ENCODE measurements at regions not wholly inside any gene's neighbourhood (a gene's known extent, or its start where the extent isn't known, plus 50 kb on each side); places are given as distances from the start of the nearest gene placed in this dataset.
A peak's percentile ranks its signal among the peaks of the same experiment; 100 is the strongest.
"Not testable (repeated sequence)": the region's sequence is repeated elsewhere in the genome, so short reads cannot be mapped to it uniquely, and the experiment has no call there.

DNA sequence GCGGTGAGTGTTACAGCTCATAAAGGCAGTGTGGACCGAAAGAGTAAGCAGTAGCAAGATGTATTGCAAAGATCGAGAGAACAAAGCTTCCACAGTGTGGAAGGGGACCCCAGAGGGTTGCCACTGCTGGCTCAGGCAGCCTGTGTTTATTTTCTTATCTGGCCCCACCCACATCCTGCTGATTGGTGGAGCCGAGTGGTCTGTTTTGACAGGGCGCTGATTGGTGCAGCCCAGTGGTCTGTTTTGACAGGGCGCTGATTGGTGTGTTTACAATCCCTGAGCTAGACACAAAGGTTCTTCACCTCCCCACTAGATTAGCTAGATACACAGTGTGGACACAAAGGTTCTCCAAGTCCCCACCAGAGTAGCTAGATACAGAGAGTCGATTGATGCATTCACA, 747.8 kb upstream of the NRXN1 start:
- DNase-seq (ENCODE audit: low spot score), result not testable (repeated sequence)

DNA sequence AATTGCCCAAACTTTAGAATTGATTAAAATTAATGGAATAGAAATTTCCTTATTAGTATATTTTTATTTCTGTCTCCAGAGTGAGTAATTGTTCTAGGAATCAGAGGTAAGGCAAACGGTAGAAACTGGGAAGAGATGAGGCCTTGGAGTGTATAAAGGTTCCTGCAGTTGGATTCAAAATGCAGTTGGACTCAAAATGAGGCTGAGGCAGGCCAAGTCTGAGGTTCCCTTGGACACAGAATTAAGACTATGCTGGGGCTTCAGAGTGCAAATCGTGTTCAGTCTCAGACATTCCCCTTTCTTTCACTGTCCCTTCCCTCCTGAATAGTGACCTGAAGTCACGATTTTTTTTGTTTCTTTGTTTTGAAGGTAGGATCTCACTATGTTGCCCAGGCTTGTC, 746.9 kb upstream of the NRXN1 start:
- no peak for DNase-seq (ENCODE audit: low spot score)

DNA sequence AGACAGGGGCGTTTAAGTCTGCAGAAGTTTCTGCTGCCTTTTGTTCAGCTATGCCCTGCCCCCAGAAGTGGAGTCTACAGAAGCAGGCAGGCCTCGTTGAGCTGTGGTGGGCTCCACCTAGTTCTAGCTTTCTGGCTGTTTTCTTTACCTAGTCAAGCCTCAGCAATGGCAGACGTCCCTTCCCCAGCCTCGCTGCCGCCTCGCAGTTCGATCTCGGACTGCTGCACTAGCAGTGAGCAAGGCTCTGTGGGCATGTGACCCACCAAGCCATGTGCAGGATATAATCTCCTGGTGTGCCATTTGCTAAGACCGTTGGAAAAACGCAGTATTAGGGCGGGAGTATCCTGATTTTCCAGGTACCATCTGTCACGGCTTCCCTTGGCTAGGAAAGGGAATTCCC, 742.7 kb upstream of the NRXN1 start:
- not testable (repeated sequence) for DNase-seq (ENCODE audit: low spot score)

GRCh38 chr2:51760441-51760840, 728.5 kb upstream of the NRXN1 start:
- DNase-seq (ENCODE audit: low spot score), result no peak

GRCh38 chr2:51758081-51758480, 726.1 kb upstream of the NRXN1 start:
- no peak for DNase-seq (ENCODE audit: low spot score)

GRCh38 chr2:51734115-51734514, 702.2 kb upstream of the NRXN1 start:
- no peak for DNase-seq (ENCODE audit: low spot score)

DNA sequence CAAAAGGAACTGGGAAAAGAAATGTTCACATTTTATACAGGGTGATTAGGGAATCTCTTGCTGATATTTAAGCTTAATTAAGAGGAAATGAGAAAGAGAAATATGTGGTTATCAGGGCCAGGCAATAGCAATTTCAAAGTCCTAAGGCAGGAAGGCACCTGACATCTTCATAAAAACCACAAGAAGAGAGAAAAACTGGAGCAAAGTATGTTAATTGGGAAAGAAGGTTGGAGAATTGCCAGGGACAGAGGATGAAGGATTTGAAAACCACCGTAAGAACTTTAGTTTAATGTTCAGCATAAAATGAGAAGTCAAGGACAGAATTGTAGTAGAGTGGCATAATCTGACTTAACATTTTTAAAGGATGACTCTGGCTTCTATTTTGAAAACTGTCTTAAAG, 691.8 kb upstream of the NRXN1 start:
- no peak for DNase-seq (ENCODE audit: low spot score)

DNA sequence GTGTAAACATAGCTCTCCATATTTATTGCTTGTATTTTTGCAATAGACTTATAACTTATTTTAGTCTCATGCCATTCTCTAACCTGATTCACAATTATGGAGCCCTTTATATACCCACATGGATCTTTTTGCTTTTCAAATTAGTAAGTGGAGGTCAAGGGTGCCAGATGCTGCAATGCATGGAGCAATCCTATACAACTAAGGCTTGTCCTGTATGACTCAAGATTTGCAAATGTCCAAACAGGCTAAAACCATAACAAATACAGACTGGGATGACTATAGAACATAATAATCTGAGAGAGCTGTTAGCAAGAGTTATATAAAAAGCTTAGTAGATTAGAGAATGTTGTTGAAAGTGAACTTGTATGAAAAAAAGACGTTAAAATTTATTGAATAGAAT, 690.4 kb upstream of the NRXN1 start:
- no peak for DNase-seq (ENCODE audit: low spot score)

DNA sequence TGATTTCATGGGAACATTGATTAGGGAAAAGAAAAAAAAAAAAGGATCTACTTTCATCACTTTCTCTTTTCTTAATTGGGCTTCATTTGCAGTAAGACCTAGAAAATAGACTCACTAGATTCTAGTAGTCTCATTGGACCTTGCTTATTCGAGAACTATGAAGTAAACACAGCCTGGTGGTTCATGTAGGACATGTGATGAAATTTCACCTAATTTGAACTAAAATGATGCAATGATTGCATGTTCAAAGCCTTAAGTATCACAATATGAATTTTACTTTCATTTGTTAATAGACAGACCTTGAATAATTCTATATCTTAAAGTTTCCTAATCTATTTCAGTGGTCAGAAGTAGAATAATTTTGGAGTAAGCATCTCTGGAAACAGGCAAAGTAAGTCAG, 688.9 kb upstream of the NRXN1 start:
- no peak for DNase-seq (ENCODE audit: low spot score)

DNA sequence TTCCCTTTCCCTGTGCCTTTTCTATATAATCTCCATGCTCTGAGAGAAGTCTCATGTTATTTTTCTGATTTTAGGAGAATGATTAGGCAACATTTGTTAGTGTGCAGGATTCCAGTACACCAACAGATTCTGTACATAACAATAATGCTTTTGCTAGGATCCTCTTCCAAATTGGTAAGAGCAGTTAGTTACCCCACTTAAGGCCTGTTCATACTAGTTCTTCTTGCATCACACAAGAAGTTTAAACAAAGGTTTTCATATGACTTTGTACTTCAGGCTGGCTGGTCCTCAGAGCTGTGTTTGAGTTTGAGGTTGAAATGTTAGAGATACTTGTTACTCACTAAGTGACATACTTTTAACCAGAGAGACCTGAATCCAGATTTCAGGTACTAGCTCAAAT, 686.9 kb upstream of the NRXN1 start:
- DNase-seq (ENCODE audit: low spot score), result no peak

DNA sequence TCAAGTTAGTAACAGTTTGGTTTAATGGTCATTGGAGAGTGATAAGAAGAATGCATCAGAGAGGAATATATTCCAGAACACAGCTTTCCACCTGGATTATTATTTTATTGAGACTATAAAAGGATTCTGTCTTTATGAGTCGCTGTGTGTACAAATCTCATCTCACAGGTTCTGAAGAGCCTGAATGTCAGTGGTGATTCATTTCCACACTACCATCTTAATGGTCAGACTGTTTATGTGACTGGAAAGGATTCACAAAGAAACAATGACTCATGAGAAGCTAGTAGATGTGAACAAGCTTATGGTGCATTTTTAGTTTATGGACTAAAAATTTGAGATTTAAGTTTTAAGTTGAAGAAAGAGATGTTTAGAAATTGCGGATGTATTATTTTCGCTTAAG, 685.4 kb upstream of the NRXN1 start:
- no peak for DNase-seq (ENCODE audit: low spot score)

DNA sequence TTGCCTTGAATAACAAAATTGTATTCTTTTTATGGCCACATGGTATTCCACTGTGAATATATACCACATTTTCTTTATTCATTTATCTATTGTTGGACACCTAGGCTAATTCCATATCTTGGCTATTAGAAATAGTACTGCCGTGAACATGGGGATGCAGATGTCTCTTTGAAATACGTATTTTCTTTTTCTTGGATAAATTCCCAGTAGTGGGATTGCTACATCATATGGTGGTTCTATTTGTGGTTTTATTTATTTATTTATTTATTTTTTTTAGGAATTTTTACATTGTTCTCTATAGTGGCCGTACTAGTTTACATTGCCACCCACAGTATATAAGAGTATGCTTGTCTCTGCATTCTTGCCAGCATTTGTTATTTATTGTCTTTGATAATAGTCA, 679.8 kb upstream of the NRXN1 start:
- DNase-seq (ENCODE audit: low spot score), result no peak

GRCh38 chr2:51710222-51710621, 678.3 kb upstream of the NRXN1 start:
- peak; percentile 9 for DNase-seq (ENCODE audit: low spot score)

- DNase-seq (ENCODE audit: low spot score), result no peak
These were observed 675.7 kb upstream of the NRXN1 start for GRCh38 chr2:51707625-51708024.

- DNase-seq (ENCODE audit: low spot score), result no peak
These were observed 674.3 kb upstream of the NRXN1 start for GRCh38 chr2:51706220-51706619.

- DNase-seq (ENCODE audit: low spot score), result no peak
These were observed 673.5 kb upstream of the NRXN1 start for GRCh38 chr2:51705417-51705816.

DNA sequence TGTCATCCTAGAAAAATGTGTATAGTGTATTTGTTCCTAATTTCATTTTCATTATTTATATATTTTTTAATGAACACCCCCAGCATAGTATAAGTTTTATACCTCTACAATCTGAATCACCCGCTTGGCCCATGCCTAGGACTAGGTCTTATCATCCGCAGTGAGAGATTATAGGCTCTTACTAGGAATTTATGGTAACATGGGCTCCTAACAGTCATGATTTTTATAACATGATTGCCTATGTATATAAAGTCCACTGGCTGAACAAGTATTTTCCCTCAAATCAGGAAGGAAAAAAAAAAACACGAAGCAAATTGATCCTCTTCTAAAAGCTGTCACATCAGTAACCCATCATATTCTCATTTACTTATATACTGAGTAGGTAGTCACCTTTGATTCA, 666.1 kb upstream of the NRXN1 start:
- no peak for DNase-seq (ENCODE audit: low spot score)

GRCh38 chr2:51697095-51697494, 665.2 kb upstream of the NRXN1 start:
- no peak for DNase-seq (ENCODE audit: low spot score)

GRCh38 chr2:51695531-51695930, 663.6 kb upstream of the NRXN1 start:
- DNase-seq (ENCODE audit: low spot score), result no peak

DNA sequence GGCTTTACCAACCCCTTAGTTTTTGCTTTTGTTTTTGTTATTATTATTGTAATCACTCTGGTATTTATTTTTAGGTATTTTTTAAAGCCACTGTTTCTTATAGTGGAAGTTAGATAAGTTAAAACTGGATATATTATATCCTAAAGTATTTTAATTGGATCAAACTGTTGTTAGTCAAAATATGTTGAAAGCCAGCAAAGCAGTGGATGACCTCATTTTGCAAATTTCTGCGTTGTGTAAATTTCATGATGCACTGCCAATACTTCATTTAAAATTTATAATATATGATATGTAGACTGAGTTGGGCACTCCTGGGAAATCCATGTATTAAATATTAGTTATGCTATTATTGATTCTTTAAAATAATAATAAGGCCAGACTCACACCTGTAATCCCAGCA, 661.7 kb upstream of the NRXN1 start:
- DNase-seq (ENCODE audit: low spot score), result no peak

GRCh38 chr2:51681854-51682253, 649.9 kb upstream of the NRXN1 start:
- no peak for DNase-seq (ENCODE audit: low spot score)

DNA sequence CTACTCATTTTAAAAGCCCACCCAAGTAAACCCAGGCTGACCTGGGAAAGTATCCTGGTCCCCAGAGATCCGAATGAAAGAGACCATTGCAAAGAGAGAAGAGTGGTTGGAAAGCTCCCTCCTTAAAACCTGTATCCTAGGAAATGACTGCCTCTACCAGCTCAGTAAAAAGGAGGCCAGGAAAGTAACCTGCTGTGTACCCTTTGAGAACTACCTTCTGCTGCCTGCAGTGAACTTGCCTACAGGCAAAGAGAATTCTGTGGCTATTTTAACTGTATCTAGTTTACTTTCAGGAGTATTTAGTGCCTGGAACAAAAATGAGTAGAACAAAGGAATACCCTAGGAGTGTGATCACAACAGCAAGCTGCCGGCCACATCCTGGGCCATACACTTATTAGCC, 641.7 kb upstream of the NRXN1 start:
- no peak for DNase-seq (ENCODE audit: low spot score)

DNA sequence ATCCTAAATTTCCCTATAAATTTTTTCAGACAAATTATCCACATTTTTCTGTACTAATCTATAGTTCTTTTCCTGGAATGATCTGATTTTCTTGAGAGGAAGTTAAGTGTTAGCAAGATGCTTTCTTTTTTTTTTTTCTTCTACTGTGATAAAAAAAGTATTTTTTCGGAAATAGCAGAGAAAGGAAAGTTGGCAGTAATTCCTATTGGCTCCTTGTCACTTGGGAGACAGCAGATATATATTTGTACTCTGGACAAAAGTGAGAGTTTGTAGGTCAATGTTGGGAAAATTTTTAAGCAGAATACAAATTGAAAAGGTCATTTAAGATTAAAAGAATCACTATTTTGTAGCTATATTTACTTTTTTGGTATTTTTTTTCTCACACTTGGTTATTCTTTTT, 635.7 kb upstream of the NRXN1 start:
- no peak for DNase-seq (ENCODE audit: low spot score)

GRCh38 chr2:51662187-51662586, 630.3 kb upstream of the NRXN1 start:
- no peak for DNase-seq (ENCODE audit: low spot score)

- no peak for DNase-seq (ENCODE audit: low spot score)
These were observed 625.9 kb upstream of the NRXN1 start for GRCh38 chr2:51657849-51658248.

All from pons (tissue), 1 donor.